Forelimb muscle (tissue), 1 donor: ENCODE measurements at regions not wholly inside any gene's neighbourhood (a gene's known extent, or its start where the extent isn't known, plus 50 kb on each side); places are given as distances from the start of the nearest gene placed in this dataset.

Source experiments
- DNase-seq: peaks from one replicate; pipeline ENCODE4 v3.0.0-alpha.2; 2013; ENCODE audit warnings: low read depth

DNA sequence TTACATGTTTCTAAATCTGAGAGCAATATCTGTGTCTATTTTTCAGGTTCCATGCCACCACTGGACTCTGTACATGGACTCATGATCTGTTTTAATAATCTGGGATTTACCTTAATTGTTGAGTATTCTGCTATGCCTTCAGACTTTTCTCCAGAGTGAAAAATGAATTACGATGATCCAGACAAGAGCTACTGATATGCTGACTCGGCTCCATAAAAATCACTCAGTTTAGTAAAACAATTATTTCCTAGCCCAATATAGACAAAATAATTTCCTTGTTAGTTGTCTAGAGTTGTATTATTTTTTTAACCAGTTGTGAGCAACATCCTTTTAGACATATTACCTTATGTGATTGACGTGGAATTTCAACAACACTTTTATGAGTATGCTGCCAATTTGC, 736.8 kb downstream of the RFPL4B start:
- DNase-seq, result no peak

DNA sequence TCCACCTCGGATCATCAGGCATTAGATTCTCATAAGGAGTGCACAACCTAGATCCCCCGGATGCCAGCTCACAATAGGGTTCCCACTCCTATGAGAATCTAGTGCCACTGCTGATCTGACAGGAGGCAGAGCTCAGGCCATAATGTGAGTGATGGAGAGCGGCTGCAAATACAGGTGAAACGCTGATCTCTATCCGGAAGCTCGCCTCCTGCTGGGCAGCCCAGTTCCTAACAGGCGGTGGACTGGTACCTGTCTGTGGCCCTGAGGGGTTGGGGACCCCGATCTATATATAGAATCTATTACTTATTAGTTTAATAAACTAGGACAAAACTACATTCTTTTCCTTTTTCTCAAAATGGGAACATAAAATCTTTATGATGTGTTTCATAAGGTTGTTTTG, 741.9 kb downstream of the RFPL4B start:
- DNase-seq, result no peak

DNA sequence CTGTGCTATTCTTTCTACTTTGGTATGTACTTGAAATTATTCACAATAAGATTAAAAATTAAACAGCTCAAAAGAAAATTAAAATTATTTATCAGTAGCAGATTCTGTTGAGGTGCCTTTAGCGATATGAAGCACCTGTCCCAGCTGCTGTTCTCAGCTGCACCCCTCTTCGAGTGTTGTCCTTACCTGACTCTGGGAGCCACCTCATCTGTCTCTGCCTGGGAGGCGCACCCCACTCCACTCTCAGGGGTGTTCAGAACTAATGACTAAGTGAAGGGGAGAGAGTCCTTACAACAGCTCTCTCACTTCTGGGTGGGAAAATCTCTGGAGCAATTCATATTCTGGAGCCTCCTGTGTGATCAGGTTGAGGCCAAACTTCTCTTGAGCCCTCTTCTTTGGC, 745.7 kb downstream of the RFPL4B start:
- no peak for DNase-seq

DNA sequence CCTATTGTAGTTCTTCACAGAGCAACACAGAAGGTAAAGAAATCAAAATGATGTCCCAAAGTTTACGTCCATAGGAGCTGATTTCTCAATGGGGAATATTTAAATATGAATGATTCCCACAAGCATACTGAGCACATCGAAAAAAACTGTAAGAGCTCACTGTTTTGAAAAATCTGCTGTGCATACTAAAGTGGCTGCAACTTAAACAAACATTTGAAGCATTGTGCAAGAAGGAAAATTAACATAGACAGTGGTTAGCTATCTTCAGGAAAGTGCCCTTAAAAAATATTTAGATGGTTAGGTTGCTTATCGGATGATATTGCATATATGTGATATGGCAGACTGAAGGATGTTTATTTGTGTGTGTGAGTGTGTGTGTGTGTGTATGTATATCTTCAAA, 747.6 kb downstream of the RFPL4B start:
- DNase-seq, result no peak

DNA sequence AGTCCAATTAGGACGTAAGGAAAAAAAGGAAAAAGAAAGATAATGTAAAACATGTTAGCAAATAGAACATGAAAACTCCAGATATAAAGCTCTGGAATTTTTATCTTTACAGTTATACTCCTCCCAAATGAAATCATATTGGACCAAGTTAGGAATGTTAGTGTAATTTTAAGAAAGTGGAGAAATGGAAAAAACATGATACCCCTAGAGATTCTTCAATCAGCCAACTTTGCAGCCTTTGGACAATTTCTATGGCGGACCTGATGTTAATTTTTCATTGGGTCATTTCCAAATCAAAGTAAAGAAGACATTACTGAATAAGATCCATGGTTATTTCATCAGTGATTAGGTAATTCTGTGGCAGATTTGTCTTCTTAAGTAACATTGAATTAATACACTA, 748.7 kb downstream of the RFPL4B start:
- peak; percentile 87 for DNase-seq

DNA sequence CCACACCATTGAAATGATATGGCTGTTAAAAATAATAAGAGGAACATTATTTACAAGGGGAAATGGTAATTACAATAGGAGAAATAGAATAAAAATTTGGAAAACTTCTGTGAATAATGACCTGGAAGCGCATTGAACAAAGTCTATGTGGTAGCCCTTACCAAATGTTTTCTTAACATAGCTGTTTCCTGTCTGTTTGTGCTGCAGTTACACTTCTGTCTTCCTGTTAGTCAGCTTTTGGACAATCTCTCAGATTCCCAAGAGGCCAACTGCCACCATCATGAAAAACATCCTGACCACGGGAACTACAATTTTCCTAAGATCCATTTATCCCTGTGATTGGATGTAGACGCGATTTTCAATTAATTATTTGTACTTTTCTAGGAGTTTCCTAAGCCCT, 754.4 kb upstream of the MARCKS start:
- no peak for DNase-seq

DNA sequence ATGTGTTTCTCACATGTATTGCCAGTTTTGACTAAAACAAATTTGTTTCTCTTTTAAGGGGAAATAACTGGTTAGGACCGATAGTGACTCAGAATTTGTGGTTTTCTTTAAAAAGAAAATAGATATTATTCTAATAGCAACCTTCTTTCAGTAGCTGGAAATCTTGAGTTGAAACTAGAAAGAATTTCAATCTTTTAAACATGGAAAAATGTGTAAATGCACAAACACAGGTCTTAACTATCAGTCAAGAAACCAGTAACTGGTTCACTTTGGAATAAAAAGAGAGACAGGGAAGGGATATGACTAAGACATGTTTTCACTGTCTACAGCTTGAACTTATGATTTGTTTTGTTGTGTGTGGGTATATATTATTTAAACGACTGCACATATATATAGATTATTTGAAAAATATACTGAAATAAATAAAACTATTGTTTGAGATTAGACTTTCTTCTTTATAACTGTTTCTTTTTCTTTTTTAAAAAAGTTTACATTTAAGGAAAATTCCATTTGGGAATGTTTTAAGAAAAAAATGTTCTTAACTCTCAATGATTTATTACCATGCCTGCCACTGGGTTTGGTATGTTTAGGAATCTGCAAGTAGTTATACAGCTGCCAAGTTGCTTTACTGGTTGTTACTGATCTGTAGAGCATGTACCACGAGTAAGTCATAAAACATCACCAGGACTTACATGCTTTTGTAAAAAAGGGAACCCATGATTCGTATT, 753.3 kb upstream of the MARCKS start:
- DNase-seq, result no peak

DNA sequence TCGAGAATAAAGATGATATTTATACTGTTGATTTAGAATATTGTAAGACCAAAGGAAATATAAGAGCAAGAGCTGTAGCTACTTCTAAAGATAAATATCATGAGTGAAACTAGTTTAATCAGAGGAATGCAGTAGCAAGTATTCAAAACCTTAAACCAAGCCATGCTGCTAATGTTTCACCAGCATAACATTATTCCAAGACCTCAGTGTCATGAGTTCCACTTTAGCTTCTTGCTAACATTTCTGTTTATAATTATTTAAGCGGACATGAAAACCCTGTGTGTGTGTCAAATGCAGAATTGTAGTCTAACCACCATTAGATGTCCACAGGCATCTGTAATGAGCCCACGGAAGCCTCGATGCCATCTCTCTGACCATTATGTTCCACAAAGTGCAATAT, 752.6 kb upstream of the MARCKS start:
- no peak for DNase-seq

DNA sequence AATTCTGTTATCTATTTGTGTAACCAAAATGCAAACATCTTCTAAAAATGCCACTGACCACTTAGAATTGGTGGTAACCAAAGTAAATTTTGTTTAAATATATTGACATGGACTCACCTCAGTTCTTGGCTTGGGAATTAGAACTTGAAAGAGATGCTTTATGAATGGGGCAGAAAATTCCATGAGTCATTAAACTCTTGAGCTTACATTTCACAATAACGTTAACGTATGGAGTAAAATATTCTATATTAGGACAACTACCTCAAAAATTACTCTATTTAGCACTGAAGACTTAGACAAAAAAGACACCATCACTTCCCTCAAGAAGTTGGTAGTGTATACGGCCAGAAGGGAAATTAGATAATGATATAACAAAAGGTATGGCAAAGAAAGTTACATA, 752.2 kb upstream of the MARCKS start:
- DNase-seq, result no peak

DNA sequence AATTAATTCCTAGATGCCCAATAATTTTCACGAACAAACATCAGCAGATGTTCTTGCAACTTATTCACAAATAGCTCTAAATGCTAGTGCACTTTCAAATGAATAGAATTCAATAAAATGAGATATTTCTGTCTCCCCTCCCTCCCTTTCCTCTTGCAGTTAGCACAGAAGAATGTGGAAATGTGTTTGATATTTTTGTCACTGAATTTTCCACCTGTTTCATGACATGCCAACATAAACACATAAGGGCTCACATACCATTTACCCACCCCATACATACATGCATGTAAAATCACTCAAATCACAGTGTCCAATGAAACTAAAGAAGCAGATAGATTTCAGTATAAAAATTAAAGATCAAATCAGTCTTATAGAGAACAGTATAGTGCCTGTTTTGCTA, 746.9 kb upstream of the MARCKS start:
- DNase-seq, result no peak

DNA sequence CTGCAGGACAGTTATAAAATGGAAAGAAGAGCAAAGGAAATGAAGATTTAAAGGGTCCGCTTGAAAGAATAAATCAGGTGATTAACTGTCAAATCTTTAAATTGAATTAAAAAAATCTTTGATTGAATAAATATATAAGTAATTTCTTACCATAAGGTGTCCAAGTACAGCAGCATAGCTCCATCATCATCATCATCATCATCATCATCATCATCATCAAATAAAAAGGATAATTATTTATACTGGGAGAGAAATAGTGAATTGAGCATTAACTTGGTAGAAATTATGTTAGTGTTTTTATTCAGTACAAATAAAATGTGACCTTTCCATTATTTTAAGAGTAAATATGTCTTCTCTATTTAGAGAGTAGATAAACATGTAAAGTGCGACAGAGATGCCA, 745.6 kb upstream of the MARCKS start:
- DNase-seq, result no peak

DNA sequence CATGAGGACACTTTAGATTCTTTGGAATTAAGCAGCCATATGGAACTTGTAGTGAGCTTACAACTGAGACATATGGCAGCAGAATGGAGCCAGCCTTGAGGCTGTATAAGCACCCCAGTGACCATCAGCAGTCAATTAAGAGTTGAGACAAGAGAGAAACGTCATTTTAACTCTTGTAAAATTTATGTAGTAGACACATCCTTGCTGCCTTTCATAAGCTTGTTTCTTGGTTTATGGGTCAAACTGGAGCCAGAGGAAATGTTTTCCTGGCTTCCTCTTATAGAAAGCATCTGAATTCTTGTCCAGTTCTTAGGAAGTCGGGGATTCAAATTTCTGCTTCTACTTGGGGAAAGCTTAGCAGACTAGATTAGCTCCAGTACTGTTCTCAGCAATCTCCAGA, 745.1 kb upstream of the MARCKS start:
- DNase-seq, result no peak

DNA sequence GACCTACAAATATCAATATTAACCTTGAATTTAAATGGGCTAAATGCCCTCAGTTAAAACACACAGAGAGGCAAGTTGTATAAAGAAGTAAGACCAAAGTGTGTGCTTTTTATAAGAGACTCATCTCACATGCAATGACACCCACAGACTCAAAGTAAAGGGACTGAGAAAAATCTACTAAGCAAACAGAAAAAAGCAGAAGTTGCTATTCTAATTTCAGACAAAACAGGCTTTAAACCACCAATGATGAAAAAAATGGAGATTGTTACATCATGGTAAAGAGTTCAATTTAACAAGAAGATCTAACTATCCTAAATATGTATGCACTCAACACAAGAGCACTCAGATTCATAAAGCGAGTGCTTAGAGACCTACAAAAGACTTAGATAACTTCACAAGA, 741.9 kb upstream of the MARCKS start:
- no peak for DNase-seq

DNA sequence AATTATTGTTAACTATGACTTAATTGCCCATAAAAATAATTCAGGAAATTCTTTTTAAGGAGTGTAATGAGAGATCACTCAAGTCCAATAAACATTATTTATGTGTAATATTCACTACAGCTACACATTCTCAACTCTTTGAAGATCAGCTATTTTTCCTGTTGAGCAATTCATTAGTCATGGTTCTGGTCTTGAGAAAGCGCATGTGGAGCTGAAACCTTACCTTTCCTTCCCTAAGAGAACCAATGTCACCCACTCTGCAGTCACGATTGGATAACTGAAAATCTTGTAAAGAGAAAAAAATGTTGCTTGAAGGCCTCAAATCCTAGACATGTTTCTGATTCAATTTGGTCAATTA, 736.9 kb upstream of the MARCKS start:
- DNase-seq, result no peak

DNA sequence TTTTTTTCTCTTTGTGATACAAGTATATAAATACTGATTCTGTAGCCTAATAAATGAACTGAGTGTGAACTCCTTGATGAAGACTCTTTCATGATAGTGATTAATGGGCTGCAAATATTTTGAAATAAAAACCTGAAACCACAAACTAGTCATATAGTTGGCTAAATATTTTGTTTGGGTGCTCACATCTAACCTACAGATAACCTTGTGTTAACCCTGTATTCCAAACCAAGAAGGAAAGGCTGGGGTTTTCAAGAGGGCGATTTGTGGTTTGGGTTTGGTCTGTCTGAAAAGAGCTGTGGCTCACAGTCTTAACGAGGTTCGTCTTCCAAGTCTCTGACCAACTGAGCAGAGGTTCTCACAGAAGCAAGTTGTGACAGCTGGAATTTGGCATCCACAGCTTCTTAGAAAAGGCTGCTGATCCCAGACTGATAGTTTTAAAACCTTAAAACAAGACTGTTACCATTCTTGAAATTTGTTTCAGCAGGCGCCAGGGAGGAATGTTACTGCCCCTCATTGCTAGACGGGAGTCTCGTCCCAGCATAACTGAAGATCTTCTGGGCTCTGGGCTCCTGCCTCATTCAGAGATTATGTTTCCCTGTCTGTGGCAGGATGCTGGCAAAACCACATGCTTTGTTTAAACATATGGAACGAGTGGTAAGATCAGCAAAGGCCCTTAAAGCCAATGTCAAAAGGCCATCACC, 736.4 kb upstream of the MARCKS start:
- no peak for DNase-seq

DNA sequence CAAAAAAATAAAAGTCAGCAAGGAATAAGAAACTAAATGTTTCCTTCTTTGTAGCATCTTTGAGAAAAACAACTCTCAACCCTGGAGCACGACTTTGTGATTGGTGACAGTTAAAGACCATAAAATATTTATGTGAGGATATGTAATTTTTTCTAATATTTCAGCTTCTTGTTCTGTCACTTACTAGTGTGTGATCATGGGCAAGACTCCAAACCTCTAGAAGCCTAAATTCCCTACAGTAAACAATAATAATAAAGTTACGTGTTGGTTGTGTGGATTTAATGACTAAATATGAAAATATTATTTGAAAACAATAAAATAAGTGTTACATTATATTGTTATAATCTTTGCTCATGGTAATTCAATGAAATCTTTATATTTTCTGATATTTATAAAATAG, 735.6 kb upstream of the MARCKS start:
- no peak for DNase-seq

DNA sequence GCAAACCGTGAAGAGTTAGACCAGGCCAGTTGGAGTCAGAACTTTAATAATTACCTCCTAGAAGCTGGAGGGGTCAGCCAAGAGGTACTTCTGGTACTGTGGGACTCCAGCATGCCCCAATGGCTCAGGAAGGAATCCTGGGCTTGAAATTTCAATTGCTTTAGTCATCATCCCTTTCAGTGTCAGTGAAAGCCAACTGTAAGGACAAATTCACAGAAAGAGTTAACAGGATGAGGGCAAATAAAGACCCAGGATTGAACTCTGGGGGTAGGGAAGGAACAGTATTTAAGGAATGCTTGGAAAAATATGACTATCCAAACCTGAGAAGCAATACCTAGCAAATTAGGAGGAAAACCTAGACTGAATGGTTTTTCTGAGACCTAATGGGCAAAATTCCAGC, 735.1 kb upstream of the MARCKS start:
- DNase-seq, result no peak

DNA sequence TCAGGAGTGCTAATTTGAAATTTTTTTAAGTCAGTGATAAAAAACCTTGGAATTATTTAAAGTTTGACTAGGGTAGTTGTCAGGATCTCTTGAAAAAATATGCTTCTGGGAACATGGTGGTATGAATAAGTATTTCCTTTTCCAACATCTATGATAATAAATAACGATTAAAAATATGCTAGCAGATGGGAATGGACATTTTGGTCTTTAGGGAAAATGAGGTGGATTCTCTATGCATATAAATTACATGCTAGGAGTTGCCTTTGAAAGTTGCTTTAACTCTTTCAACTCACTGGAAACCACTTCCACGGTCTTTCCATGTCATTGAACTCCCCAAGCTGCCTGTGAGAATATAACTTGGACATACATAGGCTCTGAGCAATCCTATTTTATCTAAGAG, 731.5 kb upstream of the MARCKS start:
- no peak for DNase-seq

DNA sequence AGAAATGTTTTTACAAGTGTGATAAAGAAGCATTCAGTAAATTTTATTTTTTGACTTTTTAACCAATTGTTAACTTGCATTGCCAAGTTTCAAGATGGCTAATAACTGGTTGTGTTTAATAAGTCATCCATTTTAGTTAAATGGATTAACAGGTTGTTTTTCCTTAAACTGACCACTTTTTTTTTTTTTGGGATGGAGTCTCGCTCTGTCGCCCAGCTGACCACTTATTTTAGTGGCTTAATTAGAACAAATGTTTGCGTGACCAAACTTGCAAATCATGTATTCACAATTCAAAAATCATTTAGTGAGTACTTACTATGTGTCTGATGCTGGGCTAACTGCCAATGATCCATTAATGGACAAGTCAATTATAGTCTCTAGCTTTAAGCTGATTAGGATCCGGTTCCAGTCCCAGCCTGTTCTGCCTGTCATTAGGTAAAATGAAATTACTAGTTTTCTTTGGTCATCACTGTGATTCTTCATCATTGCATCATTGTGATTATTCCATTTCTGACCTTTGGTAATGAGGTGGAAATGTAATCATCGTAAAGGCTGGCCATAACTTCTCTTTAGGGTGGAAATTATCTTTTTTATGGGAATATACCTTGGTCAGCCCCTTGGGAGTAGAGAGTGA, 729.2 kb upstream of the MARCKS start:
- DNase-seq, result no peak

DNA sequence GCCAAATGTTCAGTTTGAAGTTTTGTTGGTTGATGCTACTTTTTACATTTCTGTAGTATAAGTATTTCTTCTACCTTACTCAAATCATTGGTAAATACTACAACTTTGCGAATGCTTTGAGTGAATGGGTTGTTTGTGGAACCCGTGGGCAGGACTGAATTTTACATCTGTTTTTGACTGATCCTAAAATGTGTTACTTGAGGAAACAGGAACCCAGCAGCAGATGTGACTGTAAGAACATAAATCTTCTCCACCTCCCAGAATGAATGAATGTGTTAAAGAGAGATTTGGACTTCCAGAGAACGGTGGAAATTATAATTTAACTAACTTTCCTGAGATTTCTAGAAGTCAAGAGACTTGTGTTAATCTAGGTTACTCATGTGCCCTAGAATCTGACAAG, 728.5 kb upstream of the MARCKS start:
- DNase-seq, result no peak

DNA sequence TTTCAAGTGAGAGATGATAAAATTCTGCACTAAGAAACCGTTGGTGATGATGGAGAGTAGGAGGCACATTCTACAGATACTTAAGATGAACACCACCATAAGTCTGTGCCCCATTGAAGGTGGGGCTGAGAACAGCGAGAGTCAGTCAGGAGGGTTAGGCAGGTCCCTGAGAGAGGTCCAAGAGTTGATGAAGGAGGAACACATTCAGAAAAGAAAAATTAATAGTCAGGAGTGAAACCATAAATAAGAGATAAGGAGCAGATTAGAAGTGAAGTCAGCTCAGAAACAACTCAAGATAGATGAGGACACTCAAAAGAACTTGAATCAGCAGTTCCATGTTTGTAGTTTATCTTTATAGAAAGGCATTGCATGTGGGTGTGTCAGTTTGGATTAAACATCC, 727.2 kb upstream of the MARCKS start:
- no peak for DNase-seq

DNA sequence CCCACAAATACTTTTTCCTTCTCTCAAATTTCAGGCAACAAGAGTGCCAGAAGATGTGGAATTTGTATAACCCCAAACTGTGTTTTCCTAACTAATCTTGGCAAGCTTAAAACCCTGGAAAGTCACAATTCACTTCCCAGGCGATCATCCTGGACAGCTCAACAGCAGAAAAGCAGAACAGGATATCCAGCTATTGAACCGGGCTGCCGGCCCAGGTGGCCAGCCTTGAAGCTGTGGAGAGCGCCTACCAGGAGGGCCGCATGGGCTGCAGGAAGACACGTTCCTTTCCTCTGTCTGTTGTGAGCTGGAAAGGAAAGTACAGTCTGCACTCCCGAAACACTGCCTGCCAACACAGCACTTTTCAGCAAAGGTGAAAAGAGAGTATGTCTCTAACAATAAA, 719.7 kb upstream of the MARCKS start:
- DNase-seq, result peak; percentile 62

DNA sequence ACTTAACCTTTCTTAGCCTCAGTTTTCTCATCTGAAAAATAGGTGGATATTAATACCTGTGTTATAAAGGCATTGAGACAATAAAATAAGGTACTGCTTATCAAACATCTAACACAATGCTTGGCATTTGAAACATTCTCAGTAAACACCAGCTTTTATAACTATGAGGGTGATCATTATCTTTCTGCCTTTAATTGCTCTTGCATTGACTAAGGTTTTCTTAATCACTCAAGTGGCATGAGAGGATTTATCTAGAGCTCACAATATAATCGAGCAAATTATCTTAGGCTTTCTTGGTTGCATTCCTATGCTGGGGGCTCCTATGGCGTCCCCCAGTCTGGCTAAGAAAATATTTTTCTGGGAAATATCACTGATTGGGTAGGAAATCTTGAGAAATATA, 716.4 kb upstream of the MARCKS start:
- DNase-seq, result no peak
